GM13977 (cell line): ENCODE measurements at regions not wholly inside any gene's neighbourhood (a gene's known extent, or its start where the extent isn't known, plus 50 kb on each side); places are given as distances from the start of the nearest gene placed in this dataset.

Experiments
- DNase-seq: peaks from one replicate; pipeline ENCODE4 v3.0.0; 2012; ENCODE audit warnings: low spot score
- CTCF ChIP-seq: IDR thresholded peaks from 2 replicates; pipeline ENCODE4 v1.5.1; 2012; ENCODE audit warnings: mild to moderate bottlenecking, control low read depth; ENCODE audit not compliant: insufficient read depth; ENCODE audit errors: extremely low read depth, missing control alignments
- in situ Hi-C: fragments of 300-500 bp; cut with MboI; formaldehyde crosslinking; loops from one replicate; pipeline ENCODE4 v1.12.0; 2022; ENCODE audit warnings: low sequenced_read_pairs, low pct_unique_long_range_greater_than_20kb, mixed read lengths, inconsistent platforms; ENCODE audit not compliant: unreplicated experiment

- in situ Hi-C loops: no loop called here
- no peak for TF ChIP-seq CTCF
Measured at GRCh38 chr6:125414507-125414906, 112.7 kb upstream of the HDDC2 start.

GRCh38 chr6:125415913-125416312 is 114.1 kb upstream of the HDDC2 start:
- in situ Hi-C loops: no loop called here
- no peak for DNase-seq
- no peak for TF ChIP-seq CTCF

More at GRCh38 chr6:125414507-125414906, 112.7 kb upstream of the HDDC2 start:
- DNase-seq: no peak

- no peak for TF ChIP-seq CTCF
- in situ Hi-C loops: no loop called here
- no peak for DNase-seq
Measured at GRCh38 chr6:125421836-125422235, 120.1 kb upstream of the HDDC2 start.

- no peak for TF ChIP-seq CTCF
- in situ Hi-C loops: no loop called here
Measured at GRCh38 chr6:125423047-125423446, 121.3 kb upstream of the HDDC2 start.

GRCh38 chr6:125431971-125432370 is 130.2 kb upstream of the HDDC2 start:
- TF ChIP-seq CTCF: no peak
- in situ Hi-C loops: no loop called here
- no peak for DNase-seq

More at GRCh38 chr6:125423047-125423446, 121.3 kb upstream of the HDDC2 start:
- no peak for DNase-seq

GRCh38 chr6:125432963-125433362 is 131.2 kb upstream of the HDDC2 start:
- TF ChIP-seq CTCF: no peak
- in situ Hi-C loops: no loop called here
- DNase-seq: no peak

GRCh38 chr6:125434760-125435159 is 133.0 kb upstream of the HDDC2 start:
- in situ Hi-C loops: no loop called here
- TF ChIP-seq CTCF: no peak
- no peak for DNase-seq
